Hematopoietic multipotent progenitor cell treated with erythropoietin and hydrocortisone succinate and interleukin-3 and kit ligand, for 15 days (in vitro differentiated cells): ENCODE measurements at regions not wholly inside any gene's neighbourhood (a gene's known extent, or its start where the extent isn't known, plus 50 kb on each side); places are given as distances from the start of the nearest gene placed in this dataset.
"Not testable (repeated sequence)": the region's sequence is repeated elsewhere in the genome, so short reads cannot be mapped to it uniquely, and the experiment has no call there.

Experiments used
- DNase-seq: peaks from one replicate; pipeline ENCODE4 v3.0.0-alpha.2; 2015; ENCODE audit warnings: low spot score

GRCh38 chr1:58062635-58063034 is 483.9 kb downstream of the OMA1 start:
- DNase-seq: no peak

- DNase-seq: no peak
Observed at GRCh38 chr1:58060559-58061170, 485.9 kb downstream of the OMA1 start.

- no peak for DNase-seq
Observed at GRCh38 chr1:58059789-58060188, 486.7 kb downstream of the OMA1 start.

GRCh38 chr1:58058323-58058722 is 488.2 kb downstream of the OMA1 start:
- no peak for DNase-seq

- no peak for DNase-seq
Observed at GRCh38 chr1:58057826-58058225, 488.7 kb downstream of the OMA1 start.

- DNase-seq: not testable (repeated sequence)
Observed at GRCh38 chr1:58051187-58051586, 495.3 kb downstream of the OMA1 start.

GRCh38 chr1:58047265-58047858 is 499.2 kb downstream of the OMA1 start:
- DNase-seq: peak; percentile 11

- DNase-seq: no peak
Observed at GRCh38 chr1:58045094-58045705, 501.3 kb downstream of the OMA1 start.

GRCh38 chr1:58041621-58042020 is 504.9 kb downstream of the OMA1 start:
- no peak for DNase-seq

- DNase-seq: no peak
Observed at GRCh38 chr1:58038574-58038973, 508.0 kb downstream of the OMA1 start.

- DNase-seq: no peak
Observed at GRCh38 chr1:58035523-58035922, 511.0 kb downstream of the OMA1 start.

- DNase-seq: no peak
Observed at GRCh38 chr1:58033311-58033710, 513.2 kb downstream of the OMA1 start.

- DNase-seq: no peak
Observed at GRCh38 chr1:58032611-58033073, 513.9 kb downstream of the OMA1 start.

- no peak for DNase-seq
Observed at GRCh38 chr1:58031416-58031815, 515.1 kb downstream of the OMA1 start.

- DNase-seq: no peak
Observed at GRCh38 chr1:58030456-58030855, 516.1 kb downstream of the OMA1 start.

GRCh38 chr1:58017641-58018040 is 528.9 kb downstream of the OMA1 start:
- DNase-seq: no peak

- DNase-seq: no peak
Observed at GRCh38 chr1:58013237-58013636, 533.3 kb downstream of the OMA1 start.

- DNase-seq: no peak
Observed at GRCh38 chr1:58011978-58012377, 534.5 kb downstream of the OMA1 start.

- no peak for DNase-seq
Observed at GRCh38 chr1:58006421-58007046, 540.0 kb downstream of the OMA1 start.

- no peak for DNase-seq
Observed at GRCh38 chr1:58005212-58005611, 541.3 kb downstream of the OMA1 start.

- no peak for DNase-seq
Observed at GRCh38 chr1:58003988-58004387, 542.5 kb downstream of the OMA1 start.

GRCh38 chr1:58003059-58003458 is 543.5 kb downstream of the OMA1 start:
- DNase-seq: no peak

- DNase-seq: no peak
Observed at GRCh38 chr1:58000821-58001220, 545.7 kb downstream of the OMA1 start.
